Left forelimb (tissue), 1 donor: ENCODE measurements at regions not wholly inside any gene's neighbourhood (a gene's known extent, or its start where the extent isn't known, plus 50 kb on each side); places are given as distances from the start of the nearest gene placed in this dataset.

Experiments
- DNase-seq: peaks from one replicate; pipeline ENCODE4 v3.0.0-alpha.2; 2018; ENCODE audit warnings: low spot score

DNA sequence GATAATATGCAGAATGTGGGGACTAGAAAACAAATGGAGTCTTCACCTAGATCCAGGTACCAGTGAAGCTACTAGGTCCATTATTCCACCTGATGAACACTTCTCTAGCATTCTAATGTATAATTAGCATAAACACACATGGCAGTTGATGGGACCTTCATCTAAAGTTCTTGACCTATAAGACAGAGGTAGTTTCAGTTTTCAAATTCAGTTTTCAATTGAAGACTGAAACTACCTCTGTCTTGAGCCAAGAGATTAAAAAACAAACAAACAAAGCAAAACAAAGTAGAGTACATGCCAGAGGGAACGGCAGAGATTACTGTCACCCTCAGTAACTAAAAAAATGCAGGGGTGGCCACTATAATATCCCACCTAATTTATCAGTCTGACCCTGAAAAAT is 199.9 kb upstream of the NEIL3 start:
- no peak for DNase-seq

DNA sequence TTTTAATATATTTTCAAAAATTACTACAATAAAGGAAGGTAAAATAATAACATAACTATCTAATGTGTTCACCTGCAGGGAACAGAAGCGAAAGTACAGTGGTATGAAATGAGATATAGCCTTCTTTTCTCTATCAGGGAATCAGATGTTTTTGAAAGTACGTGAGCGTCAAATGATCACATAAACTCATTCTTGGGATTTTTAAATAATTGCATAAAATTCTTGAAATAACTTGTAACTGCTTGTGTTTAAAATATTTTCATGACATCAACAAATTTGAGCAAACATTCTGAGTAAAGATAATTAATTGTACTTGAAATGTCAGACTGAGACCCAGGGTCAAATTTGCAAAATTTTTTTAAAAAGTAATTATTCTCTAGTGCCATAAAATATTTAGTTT is 193.5 kb upstream of the NEIL3 start:
- DNase-seq = no peak

DNA sequence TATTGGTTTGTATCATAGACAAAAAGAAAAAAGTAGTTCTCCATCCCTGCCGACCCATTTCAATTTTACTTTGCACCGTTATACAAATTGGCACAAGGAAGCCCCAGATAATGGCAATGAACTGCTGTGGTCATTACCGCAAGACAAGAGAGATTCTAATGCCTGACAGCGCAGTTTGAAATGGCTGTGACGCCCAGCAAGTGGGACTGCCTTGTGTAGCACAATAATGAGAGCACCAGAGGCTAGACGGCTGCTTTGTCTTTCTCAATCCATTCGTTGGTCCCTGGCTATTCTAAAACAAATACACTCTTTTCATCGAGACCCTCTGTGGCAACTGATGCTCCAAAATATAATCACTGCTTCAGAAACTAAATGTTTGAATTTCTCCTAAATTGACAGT is 192.4 kb upstream of the NEIL3 start:
- no peak for DNase-seq

DNA sequence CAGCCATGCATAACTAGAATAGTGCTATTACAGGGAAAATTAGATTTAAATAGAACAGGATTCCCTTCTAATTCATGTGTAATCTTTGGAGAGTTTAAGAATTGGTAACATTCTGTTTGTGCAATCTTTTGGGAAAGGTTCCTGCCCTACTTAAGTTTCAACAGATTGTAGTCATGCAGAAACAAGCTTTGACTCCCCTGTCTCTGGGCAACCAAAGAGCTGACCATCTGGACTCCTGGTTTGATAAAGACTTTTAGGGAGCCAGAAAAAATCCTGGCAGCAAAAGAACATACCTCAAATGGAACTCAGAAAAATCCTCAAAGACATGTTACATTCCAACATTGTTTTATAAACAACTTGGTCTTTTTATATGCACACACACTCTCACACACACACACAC is 191.1 kb upstream of the NEIL3 start:
- DNase-seq = no peak

GRCh38 chr4:177119021-177119471 is 190.6 kb upstream of the NEIL3 start:
- DNase-seq = no peak

- DNase-seq = no peak
These were observed 190.0 kb upstream of the NEIL3 start for GRCh38 chr4:177119691-177120090.

DNA sequence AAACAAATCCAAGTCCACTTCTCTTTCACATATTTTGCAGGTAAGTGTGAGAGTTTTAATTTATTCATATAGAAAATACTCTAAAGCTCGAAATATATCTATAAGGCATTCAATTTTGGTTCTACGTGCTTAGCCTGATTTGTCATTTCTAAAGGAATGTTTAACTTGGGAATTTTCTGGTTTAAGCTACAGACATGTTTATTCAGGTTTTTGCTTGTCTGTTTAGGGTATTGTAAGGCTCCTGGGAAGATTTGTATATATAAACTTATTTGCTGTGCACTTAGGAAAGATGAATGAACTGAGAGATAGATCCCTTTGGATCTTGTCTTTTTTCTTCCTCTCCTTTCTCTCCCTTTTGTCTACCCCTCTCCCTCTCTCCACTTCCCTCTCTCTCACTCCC is 185.9 kb upstream of the NEIL3 start:
- DNase-seq = no peak

- no peak for DNase-seq
These were observed 185.2 kb upstream of the NEIL3 start for GRCh38 chr4:177124349-177125064.

DNA sequence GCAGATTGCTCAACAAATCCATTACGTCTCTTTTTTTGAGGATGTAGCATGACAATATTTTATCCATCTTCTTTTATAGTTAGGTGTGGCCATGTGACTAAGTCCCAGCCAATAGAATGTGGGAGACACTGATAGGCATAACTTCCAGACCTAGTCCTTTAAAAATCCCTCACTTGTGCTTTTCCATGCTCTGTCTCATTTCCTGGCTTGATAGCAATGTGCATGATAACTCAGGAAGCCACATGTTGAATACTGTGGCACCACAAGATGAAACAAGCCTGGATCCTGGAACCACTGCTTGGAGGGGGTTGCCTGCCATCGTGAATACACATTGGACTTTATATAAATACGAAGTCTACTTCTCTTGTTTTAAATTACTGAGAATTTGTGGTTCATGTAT is 184.0 kb upstream of the NEIL3 start:
- DNase-seq = no peak

DNA sequence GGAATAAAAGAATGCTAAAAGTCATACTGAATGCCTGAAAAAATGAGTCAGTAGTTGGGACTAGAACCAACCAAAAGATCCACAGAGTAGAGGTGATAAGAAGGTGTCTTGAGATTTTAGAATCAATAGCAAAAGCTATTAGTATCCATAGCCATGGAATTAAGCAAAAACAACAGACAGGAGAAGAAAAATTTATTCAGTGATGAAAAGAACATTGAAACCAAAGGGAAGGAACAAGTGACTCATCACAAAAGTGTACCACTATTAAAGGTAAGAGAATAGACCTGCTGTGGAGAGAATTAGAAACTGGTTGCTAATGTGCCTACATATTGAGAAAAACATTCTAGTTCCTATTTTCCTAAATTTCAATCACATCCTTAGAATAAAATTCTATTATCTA is 182.0 kb upstream of the NEIL3 start:
- no peak for DNase-seq

- no peak for DNase-seq
These were observed 181.4 kb upstream of the NEIL3 start for GRCh38 chr4:177128306-177128705.

- no peak for DNase-seq
These were observed 177.9 kb upstream of the NEIL3 start for GRCh38 chr4:177131736-177132135.

- DNase-seq = no peak
These were observed 162.0 kb upstream of the NEIL3 start for GRCh38 chr4:177147668-177148067.

DNA sequence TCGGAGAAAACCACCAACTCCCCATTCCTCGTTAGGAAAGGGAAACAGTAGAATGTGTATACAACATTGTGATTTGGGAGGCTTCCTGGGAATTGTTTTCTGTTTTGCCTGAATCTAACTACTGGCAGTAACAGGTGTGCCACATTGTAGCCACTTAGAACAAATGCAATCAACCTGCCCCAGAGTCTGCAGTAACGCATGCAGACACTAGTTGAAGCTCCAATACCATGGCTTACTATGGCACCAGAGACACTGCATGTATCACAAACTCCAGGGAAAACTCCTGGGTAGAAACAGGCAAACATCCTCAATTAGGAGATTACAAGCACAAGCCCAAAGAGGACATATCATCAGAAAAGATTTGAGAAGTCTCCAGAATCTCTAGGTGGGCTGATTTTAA is 154.2 kb upstream of the NEIL3 start:
- no peak for DNase-seq

DNA sequence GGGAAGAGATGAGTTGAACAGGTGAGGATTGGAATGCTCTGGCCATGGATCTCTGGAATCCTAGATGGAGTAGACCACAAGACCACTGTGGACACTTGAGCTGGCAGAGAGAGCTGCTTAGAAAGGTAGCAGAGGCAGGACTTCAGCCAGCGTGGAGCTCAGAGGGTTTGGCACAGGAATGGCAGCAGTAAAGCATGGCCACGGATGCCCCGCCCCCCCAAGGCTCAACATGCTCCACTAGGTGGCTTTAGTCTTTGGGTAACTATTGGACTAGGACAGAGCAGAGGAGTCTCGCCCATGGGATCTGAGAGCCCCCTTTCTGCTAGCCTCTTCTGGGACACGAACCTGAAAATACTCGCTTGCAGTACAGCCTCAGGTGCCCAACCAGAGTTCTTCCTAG is 150.1 kb upstream of the NEIL3 start:
- no peak for DNase-seq

DNA sequence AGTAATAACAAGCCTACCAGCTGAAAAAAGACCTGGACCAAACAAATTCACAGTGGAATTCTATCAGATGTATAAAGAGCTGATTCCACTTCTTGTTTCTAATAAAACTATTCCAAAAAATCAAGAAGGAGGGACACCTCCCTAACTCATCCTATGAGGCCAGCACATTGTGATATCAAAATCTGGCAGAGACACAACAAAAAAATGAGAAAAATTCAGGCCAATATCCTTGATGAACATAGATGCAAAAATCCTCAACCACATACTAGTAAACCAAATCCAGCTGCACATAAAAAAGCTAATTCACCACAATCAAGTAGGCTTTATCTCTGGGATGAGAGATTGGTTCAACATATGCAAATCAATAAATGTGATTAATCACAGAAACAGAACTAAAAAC is 147.9 kb upstream of the NEIL3 start:
- DNase-seq = no peak

- no peak for DNase-seq
These were observed 146.1 kb upstream of the NEIL3 start for GRCh38 chr4:177163532-177163931.

DNA sequence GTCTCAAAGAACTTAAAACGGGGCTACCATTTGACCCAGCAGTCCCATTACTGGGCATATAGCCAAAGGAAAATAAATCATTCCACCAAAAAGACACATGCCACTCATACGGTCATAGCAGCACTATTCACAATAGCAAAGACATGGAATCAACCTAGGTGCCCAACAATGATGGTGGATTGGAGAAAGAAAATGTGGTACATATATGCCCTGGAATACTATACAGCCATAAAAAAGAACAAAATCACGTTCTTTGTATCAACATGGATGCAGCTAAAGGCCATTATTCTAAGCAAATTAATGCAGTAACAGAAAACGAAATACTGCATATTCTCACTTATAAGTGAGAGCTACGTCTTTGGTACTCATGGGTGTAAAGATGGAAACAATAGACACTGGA is 138.1 kb upstream of the NEIL3 start:
- DNase-seq = no peak

GRCh38 chr4:177175473-177175872 is 134.2 kb upstream of the NEIL3 start:
- DNase-seq = no peak

- DNase-seq = no peak
These were observed 132.1 kb upstream of the NEIL3 start for GRCh38 chr4:177177541-177178081.

DNA sequence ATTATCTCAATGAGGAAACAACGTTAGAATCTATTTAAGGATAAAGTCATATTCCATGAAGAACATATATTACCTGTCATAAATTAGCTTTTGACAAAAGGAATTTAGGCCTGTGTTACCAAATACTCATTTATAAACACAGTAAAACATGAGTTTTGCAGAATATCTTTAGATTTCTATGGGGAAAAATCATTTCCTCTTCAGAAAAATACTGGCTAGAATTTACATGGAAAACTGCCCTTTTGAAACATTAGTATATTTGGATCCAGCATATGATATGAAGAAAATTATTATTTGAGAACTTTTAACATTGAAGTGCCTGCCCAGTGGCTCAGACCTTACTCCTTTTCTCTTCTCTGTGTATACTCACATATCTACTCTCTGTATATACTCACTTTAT is 131.4 kb upstream of the NEIL3 start:
- no peak for DNase-seq

DNA sequence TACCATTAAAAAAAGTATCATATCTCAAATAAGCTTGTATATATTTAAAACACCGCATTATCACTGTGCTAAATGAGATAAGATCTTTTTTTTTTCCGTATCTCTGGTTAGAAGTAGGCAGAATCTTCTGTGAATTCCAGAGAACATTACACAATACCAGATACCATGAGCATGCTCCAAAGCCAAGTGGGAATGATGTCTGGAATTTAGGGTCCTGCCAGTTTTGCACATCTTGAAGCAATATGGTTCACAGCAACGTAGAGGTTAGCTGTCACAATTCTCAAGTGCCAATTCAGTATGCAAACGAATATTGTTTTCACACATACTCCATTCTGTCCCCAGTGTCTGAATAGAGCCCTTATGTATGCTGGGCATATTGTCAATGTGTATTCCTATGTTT is 127.5 kb upstream of the NEIL3 start:
- DNase-seq = no peak

- DNase-seq = no peak
These were observed 126.9 kb upstream of the NEIL3 start for GRCh38 chr4:177182728-177183127.

- no peak for DNase-seq
These were observed 124.5 kb upstream of the NEIL3 start for GRCh38 chr4:177185151-177185550.
